Spleen (tissue), 11 donors: ENCODE measurements at regions not wholly inside any gene's neighbourhood (a gene's known extent, or its start where the extent isn't known, plus 50 kb on each side); places are given as distances from the start of the nearest gene placed in this dataset.

Source experiments
- DNase-seq: peaks from one replicate; pipeline ENCODE4 v3.0.0-alpha.2; 2020
- H3K27ac ChIP-seq, 8 donors: fragments of 200-600 bp; sonication (generic) in 7 of 8; 1 replicate in 4 of 8; 2 replicates in 4 of 8; pipeline versions ENCODE4 v1.5.0 to v1.8.0; 2016 to 2021; ENCODE audit warnings: inconsistent platforms in 4 of 8, mild to moderate bottlenecking in 4 of 8, moderate library complexity in 1 of 8
- H3K27me3 ChIP-seq, 7 donors: fragments of 200-600 bp; sonication (generic) in 6 of 7; replicated peaks in 1 of 7; 1 replicate in 4 of 7; 2 replicates in 3 of 7; pipeline versions ENCODE4 v1.5.0 to v1.8.0; 2016 to 2021; ENCODE audit warnings: inconsistent platforms in 3 of 7, mild to moderate bottlenecking in 1 of 7
- H3K36me3 ChIP-seq, 6 donors: fragments of 200-600 bp; sonication (generic) in 5 of 6; 1 replicate in 4 of 6; 2 replicates in 2 of 6; pipeline versions ENCODE4 v1.5.0 to v1.8.0; 2016 to 2021; ENCODE audit warnings: inconsistent platforms in 2 of 6
- H3K4me1 ChIP-seq, 6 donors: fragments of 200-600 bp; sonication (generic) in 5 of 6; 1 replicate in 3 of 6; 2 replicates in 3 of 6; pipeline versions ENCODE4 v1.5.0 to v1.8.0; 2016 to 2021; ENCODE audit warnings: inconsistent platforms in 3 of 6
- H3K4me3 ChIP-seq, 8 donors: fragments of 200-600 bp; sonication (generic) in 7 of 8; 1 replicate in 4 of 8; 2 replicates in 4 of 8; pipeline versions ENCODE4 v1.5.0 to v1.8.0; 2016 to 2021; ENCODE audit warnings: inconsistent platforms in 4 of 8, mild to moderate bottlenecking in 4 of 8, moderate library complexity in 2 of 8
- H3K9me3 ChIP-seq, 8 donors: fragments of 200-600 bp; sonication (generic) in 7 of 8; 1 replicate in 4 of 8; 2 replicates in 4 of 8; pipeline versions ENCODE4 v1.5.0 to v1.8.0; 2016 to 2021; ENCODE audit warnings: inconsistent platforms in 4 of 8
- POLR2A ChIP-seq, 3 donors: fragments of 450-650 bp; IDR thresholded peaks; one replicate each; pipeline ENCODE4 v1.5.1; 2017; ENCODE audit warnings: antibody characterized with exemption in 3 of 3, mild to moderate bottlenecking in 1 of 3
- POLR2AphosphoS5 ChIP-seq, 3 donors: sonication (generic); formaldehyde crosslinking; IDR thresholded peaks; one replicate each; pipeline ENCODE4 v1.5.1; 2017; ENCODE audit warnings: antibody characterized with exemption in 3 of 3
- WGBS, 5 donors: extraction: QIAGEN DNeasy Blood & Tissue Kit in 3 of 5; methylation state at CpG; one replicate each; pipeline versions ENCODE4 v1.1.5 to v1.1.7; 2013 to 2018; 5-methylcytosine and 5-hydroxymethylcytosine counted together
- intact Hi-C: fragments of 100-400 bp; cut with DNase I; formaldehyde crosslinking; loops from one replicate; pipeline ENCODE4 v1.15.0; 2023; ENCODE audit warnings: low total_unique reads
- TF ChIP-seq, protein P1 (sequence below), 11 experiments: fragments of 200-600 bp in 7 of 11; fragments of 450-650 bp in 4 of 11; sonication (generic) in 4 of 11; IDR thresholded peaks in 8 of 11; conservative IDR thresholded peaks in 3 of 11; 1 replicate in 7 of 11; 2 replicates in 4 of 11; pipeline versions ENCODE4 v1.4.0 to v1.8.0; 2016 to 2021; ENCODE audit warnings: antibody characterized with exemption in 11 of 11, inconsistent platforms in 4 of 11, mild to moderate bottlenecking in 1 of 11
- donor health status: healthy with polysubstance abuse.
- donor health status: DM: no; HTN: no; CAD: no; lungs with moderate emphysema.
- donor health status: DM: no; HTN: no; CAD: no.
- donor health status: Bipolar disorder and iron deficiency.
- donor health status: healthy.
- donor health status: DM: no; HTN: no; CAD: no.
- donor health status: DM: yes; HTN: yes; CAD: no.

DNA sequence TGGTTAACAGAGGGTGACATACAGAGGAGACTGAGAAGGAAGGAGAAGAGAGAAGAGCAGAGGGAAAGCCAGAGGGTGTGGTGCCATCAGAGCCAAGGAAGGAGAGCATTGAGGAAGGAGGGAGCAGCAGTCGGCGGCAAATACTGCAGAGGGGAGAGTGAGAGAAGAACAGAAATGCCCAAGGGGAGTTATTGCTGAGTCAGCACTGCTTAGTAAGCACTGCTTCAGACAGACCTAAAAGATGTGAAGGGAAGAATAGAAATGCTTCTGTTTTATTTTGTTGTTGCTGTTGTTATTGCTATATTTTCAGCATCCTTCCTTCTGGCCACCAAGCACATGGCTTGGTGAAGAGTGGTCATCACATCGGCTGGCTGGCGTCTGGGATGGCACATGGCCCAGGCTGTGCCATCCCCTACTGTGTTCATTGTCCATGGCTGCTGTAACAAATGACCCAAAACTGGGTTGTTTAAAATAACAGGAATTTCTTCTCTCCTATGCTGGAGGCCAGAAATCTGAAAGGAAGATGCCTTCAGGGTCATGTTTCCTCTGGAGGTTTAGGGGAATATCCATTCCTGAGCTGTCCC, 204.1 kb upstream of the CNR1 start:
- TF ChIP-seq, protein P1, sequence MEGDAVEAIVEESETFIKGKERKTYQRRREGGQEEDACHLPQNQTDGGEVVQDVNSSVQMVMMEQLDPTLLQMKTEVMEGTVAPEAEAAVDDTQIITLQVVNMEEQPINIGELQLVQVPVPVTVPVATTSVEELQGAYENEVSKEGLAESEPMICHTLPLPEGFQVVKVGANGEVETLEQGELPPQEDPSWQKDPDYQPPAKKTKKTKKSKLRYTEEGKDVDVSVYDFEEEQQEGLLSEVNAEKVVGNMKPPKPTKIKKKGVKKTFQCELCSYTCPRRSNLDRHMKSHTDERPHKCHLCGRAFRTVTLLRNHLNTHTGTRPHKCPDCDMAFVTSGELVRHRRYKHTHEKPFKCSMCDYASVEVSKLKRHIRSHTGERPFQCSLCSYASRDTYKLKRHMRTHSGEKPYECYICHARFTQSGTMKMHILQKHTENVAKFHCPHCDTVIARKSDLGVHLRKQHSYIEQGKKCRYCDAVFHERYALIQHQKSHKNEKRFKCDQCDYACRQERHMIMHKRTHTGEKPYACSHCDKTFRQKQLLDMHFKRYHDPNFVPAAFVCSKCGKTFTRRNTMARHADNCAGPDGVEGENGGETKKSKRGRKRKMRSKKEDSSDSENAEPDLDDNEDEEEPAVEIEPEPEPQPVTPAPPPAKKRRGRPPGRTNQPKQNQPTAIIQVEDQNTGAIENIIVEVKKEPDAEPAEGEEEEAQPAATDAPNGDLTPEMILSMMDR (IDR thresholded peaks at IDR 0.05 in 8 of 11, conservative IDR thresholded peaks at IDR 0.05 in 3 of 11): no peak
- TF ChIP-seq POLR2AphosphoS5 (IDR thresholded peaks at IDR 0.05): no peak
- no peaks in the 10 kb centered on the region for H3K27me3 ChIP-seq
- no peak for DNase-seq
- H3K4me3 ChIP-seq: no peak overlapping the region
- no peaks in the 10 kb centered on the region for H3K36me3 ChIP-seq
- H3K27ac ChIP-seq: no peak overlapping the region
- no peaks in the 10 kb centered on the region for H3K9me3 ChIP-seq
- intact Hi-C loops: no loop called here
- H3K4me1 ChIP-seq: no peaks in the 10 kb centered on the region
- 78 to 95% (median 91%) methylated on average over 4 of the region's 4 CpGs for WGBS, 5 donors

DNA sequence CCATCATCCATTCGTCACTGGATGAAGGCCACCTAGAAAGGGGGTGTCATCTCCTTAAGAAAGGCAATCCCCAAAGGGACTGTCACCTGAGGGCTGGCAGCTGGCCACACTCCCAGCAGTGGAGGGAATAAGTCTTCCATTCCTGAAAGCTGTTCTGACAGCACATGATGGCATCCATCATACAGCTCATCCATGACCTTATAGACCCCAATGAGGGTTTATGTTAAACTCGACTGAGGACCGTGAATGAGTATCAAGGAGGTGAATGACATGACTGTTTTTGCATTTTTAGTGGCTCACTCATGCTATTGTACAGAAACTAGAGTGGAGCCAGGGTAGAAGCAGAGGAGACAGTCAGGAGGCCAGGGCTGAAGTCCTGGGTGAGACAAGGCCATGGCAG, 203.1 kb upstream of the CNR1 start:
- Histone ChIP-seq H3K27me3 (no peaks in the 10 kb centered on the region), H3K36me3 (no peaks in the 10 kb centered on the region), H3K4me3 (no peak overlapping the region), H3K9me3 (no peaks in the 10 kb centered on the region), H3K27ac (no peak overlapping the region), H3K4me1 (no peaks in the 10 kb centered on the region)
- WGBS, 5 donors: 79 to 97% (median 83%) methylated on average over 3 of the region's 3 CpGs
- TF ChIP-seq, protein P1 (IDR thresholded peaks at IDR 0.05 in 8 of 11, conservative IDR thresholded peaks at IDR 0.05 in 3 of 11): no peak
- TF ChIP-seq POLR2A (IDR thresholded peaks at IDR 0.05) (no peak), POLR2AphosphoS5 (IDR thresholded peaks at IDR 0.05) (no peak)
- no peak for DNase-seq
- intact Hi-C loops: no loop called here

DNA sequence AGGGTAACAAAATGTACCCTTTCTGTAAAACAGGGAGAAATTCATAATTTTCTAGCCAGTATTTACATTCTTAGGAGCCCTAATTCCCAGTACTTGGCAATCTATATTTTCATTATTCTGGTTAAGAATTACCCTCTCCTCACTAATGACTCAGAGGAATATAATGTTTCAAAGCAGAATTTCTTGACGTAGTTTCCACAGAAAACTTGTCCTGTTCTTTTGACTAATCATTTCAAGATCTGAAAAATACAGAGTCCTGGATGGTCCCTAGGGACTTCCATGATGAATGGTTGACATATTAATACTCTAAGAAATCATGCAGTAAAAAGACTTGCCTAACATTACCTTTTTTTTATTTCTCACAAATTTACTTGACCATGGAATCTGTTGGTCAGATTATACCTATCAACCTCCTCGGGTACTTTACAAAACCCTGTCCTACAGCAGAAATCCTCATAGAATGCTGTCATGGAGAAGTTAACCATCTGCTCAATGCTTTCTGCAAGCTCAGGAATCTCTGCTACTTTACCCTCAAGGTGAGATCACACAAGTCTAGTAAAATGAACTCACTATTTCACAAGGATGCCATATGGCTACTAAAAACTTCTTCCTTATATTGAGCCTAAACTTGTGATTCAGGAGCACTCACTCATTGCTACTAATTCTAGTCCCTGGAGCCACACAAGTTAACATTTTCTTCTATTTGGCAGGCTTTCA, 202.1 kb upstream of the CNR1 start:
- Histone ChIP-seq H3K4me3 (no peak overlapping the region), H3K36me3 (no peaks in the 10 kb centered on the region), H3K4me1 (no peaks in the 10 kb centered on the region), H3K27ac (no peak overlapping the region), H3K27me3 (no peaks in the 10 kb centered on the region), H3K9me3 (no peaks in the 10 kb centered on the region)
- intact Hi-C loops: no loop called here
- DNase-seq: no peak
- 67 to 88% (median 80%) methylated on average over 2 of the region's 2 CpGs for WGBS, 5 donors
- TF ChIP-seq POLR2AphosphoS5 (IDR thresholded peaks at IDR 0.05): no peak
- no peak for TF ChIP-seq POLR2A (IDR thresholded peaks at IDR 0.05)

DNA sequence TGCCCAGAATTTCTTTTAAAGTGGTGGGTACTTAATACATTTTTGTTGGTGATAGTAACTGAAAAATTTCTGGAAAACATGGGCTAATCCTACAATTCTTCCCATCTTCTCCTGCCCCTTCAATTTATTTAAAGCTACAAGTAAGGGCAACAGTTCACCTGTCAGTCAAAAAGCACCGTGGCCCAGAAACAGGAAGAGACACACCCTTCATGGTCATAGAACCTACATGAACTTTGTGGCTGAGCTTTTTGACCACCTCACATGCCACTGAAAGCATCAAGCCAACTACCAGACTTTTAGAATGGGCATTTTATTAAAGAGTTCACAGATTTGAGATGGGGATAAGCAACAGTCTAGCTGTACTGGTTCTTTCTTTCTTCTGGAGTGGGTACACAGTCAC, 201.1 kb upstream of the CNR1 start:
- H3K4me1 ChIP-seq: no peaks in the 10 kb centered on the region
- WGBS, 5 donors: 7 to 15% (median 12%) methylated on average over 1 of the region's 1 CpG
- H3K27me3 ChIP-seq: no peaks in the 10 kb centered on the region
- intact Hi-C loops: no loop called here
- H3K9me3 ChIP-seq: no peaks in the 10 kb centered on the region
- TF ChIP-seq POLR2AphosphoS5 (IDR thresholded peaks at IDR 0.05) (no peak), POLR2A (IDR thresholded peaks at IDR 0.05) (no peak)
- TF ChIP-seq, protein P1 (IDR thresholded peaks at IDR 0.05 in 8 of 11, conservative IDR thresholded peaks at IDR 0.05 in 3 of 11): no peak
- DNase-seq: no peak
- no peaks in the 10 kb centered on the region for H3K36me3 ChIP-seq
- H3K4me3 ChIP-seq: no peak overlapping the region
- no peak overlapping the region for H3K27ac ChIP-seq
